HepG2 (cell line): ENCODE measurements at regions not wholly inside any gene's neighbourhood (a gene's known extent, or its start where the extent isn't known, plus 50 kb on each side); places are given as distances from the start of the nearest gene placed in this dataset.

ENCODE experiments used
- ATAC-seq: fragments of 200-7000 bp; cut with Tn5 transposase; 3 replicates; pipeline ENCODE4 v1.9.1; 2020; ENCODE audit warnings: mild to moderate bottlenecking, moderate library complexity
- BruUV-seq: library from RNA; stranded (reverse); fragments of 400-500 nt; replicated peaks from 2 replicates; lab custom pipeline; 2021; lab: Mats Ljungman, UMichigan
- CTCF ChIA-PET: fragments of 300-600 bp; formaldehyde crosslinking; extraction: SDS; loops from one replicate; lab custom pipeline; 2021; ENCODE audit warnings: low total read pairs, inconsistent platforms, low intra/inter-chr PET ratio; lab: Yijun Ruan, JAX
- POLR2A ChIA-PET: fragments of 350-600 bp; sonication (Branson Sonifier 250); formaldehyde crosslinking; loops from one replicate; lab custom pipeline; 2020; ENCODE audit warnings: antibody characterized with exemption, inconsistent platforms; lab: Yijun Ruan, JAX
- DNase-seq: peaks from one replicate; pipeline ENCODE4 v3.0.0-alpha.2; 2015; ENCODE audit warnings: low spot score
- FAIRE-seq: peaks from 3 replicates; lab custom pipeline; 2011; peaks lifted over from hg19 to GRCh38; lab: Jason Lieb, UNC
- H2AFZ ChIP-seq: one replicate; pipeline ENCODE4 v1.6.1; 2011; ENCODE audit warnings: low read length, inconsistent platforms
- H3K27ac ChIP-seq: fragments of 300-600 bp; 3 replicates; pipeline ENCODE4 v1.8.0; 2011; ENCODE audit warnings: mixed run types, mild to moderate bottlenecking, mixed read lengths, low read length, inconsistent platforms; ENCODE audit not compliant: insufficient read depth; ENCODE audit errors: extremely low read length
- H3K27me3 ChIP-seq, 2 experiments: fragments of 200-600 bp in 1 of 2; 2 replicates in 1 of 2; 3 replicates in 1 of 2; pipeline versions ENCODE4 v1.6.0 to v1.8.0; 2011; ENCODE audit warnings: low read length in 2 of 2, mild to moderate bottlenecking in 2 of 2, moderate library complexity in 2 of 2, inconsistent platforms in 1 of 2; ENCODE audit not compliant: insufficient read depth in 2 of 2, control insufficient read depth in 1 of 2
- H3K36me3 ChIP-seq, 2 experiments: fragments of 200-600 bp in 1 of 2; replicated peaks in 1 of 2; 2 replicates in 1 of 2; 3 replicates in 1 of 2; pipeline versions ENCODE4 v1.5.1 to v1.8.0; 2011; ENCODE audit warnings: low read length in 2 of 2, inconsistent platforms in 1 of 2; ENCODE audit not compliant: insufficient read depth in 2 of 2, control insufficient read depth in 1 of 2
- H3K4me1 ChIP-seq: 2 replicates; pipeline ENCODE4 v1.5.1; 2012; ENCODE audit warnings: low read length, inconsistent platforms; ENCODE audit not compliant: insufficient read depth
- H3K4me2 ChIP-seq: 2 replicates; pipeline ENCODE4 v1.6.0; 2011; ENCODE audit warnings: low read depth, low read length, inconsistent platforms
- H3K4me3 ChIP-seq, 3 experiments: fragments of 200-600 bp in 1 of 3; sonication (generic), shearing (Covaris generic) in 1 of 3; replicated peaks in 1 of 3; 2 replicates each; pipeline ENCODE4 v1.5.1; 2011 to 2016; ENCODE audit warnings: low read length in 3 of 3, inconsistent platforms in 2 of 3, low read depth in 2 of 3, mild to moderate bottlenecking in 2 of 3, control low read depth in 1 of 3, mixed read lengths in 1 of 3; ENCODE audit not compliant: insufficient read depth in 1 of 3
- H3K79me2 ChIP-seq: one replicate; pipeline ENCODE4 v1.6.1; 2011; ENCODE audit warnings: low read length, inconsistent platforms; ENCODE audit not compliant: insufficient read depth
- H3K9ac ChIP-seq: 2 replicates; pipeline ENCODE4 v1.6.0; 2011; ENCODE audit warnings: mild to moderate bottlenecking, low read depth, low read length, inconsistent platforms; ENCODE audit not compliant: insufficient read depth
- H3K9me3 ChIP-seq: 2 replicates; pipeline ENCODE4 v1.5.1; 2012; ENCODE audit warnings: mild to moderate bottlenecking, low read length
- H4K20me1 ChIP-seq: 2 replicates; pipeline ENCODE4 v1.6.0; 2011; ENCODE audit warnings: inconsistent platforms, mild to moderate bottlenecking, low read length, moderate library complexity; ENCODE audit not compliant: insufficient read depth
- KAT8 ChIP-seq: IDR thresholded peaks from 2 replicates; pipeline ENCODE4 v1.6.1; 2016; ENCODE audit warnings: missing genetic modification reagents, missing compliant biosample characterization
- KDM5A ChIP-seq: fragments of 200-600 bp; sonication (generic); IDR thresholded peaks from 2 replicates; pipeline ENCODE4 v1.7.0; 2018; ENCODE audit warnings: antibody characterized with exemption, mild to moderate bottlenecking, low read length, borderline replicate concordance
- NFE2 ChIP-seq: sonication (generic); formaldehyde crosslinking; IDR thresholded peaks from 2 replicates; pipeline ENCODE4 v1.4.0; 2020; ENCODE audit warnings: missing genetic modification reagents
- PHF8 ChIP-seq: sonication (generic); formaldehyde crosslinking; IDR thresholded peaks from 2 replicates; pipeline ENCODE4 v1.5.0; 2020; ENCODE audit warnings: missing genetic modification reagents
- REL ChIP-seq: sonication (generic); formaldehyde crosslinking; conservative IDR thresholded peaks from 2 replicates; pipeline ENCODE4 v1.8.0; 2022; ENCODE audit warnings: mild to moderate bottlenecking, missing genetic modification reagents, moderate library complexity
- SNAI1 ChIP-seq: sonication (generic); formaldehyde crosslinking; IDR thresholded peaks from 2 replicates; pipeline ENCODE4 v1.5.0; 2020; ENCODE audit warnings: mild to moderate bottlenecking, missing genetic modification reagents, borderline replicate concordance
- ZMYM2 ChIP-seq: sonication (generic); formaldehyde crosslinking; IDR thresholded peaks from 2 replicates; pipeline ENCODE4 v1.8.0; 2022; ENCODE audit warnings: mild to moderate bottlenecking, missing genetic modification reagents
- ZNF234 ChIP-seq: sonication (generic); formaldehyde crosslinking; conservative IDR thresholded peaks from 2 replicates; pipeline ENCODE4 v1.5.1; 2020; ENCODE audit warnings: mild to moderate bottlenecking, missing genetic modification reagents
- ZNF264 ChIP-seq: sonication (generic); formaldehyde crosslinking; IDR thresholded peaks from 2 replicates; pipeline ENCODE4 v1.4.0; 2020; ENCODE audit warnings: missing genetic modification reagents
- WGBS: methylation state at CpG from one replicate; pipeline ENCODE4 v1.1.6; 2017; ENCODE audit warnings: low lambda C conversion rate; 5-methylcytosine and 5-hydroxymethylcytosine counted together
- in situ Hi-C: cut with HindIII; loops from 2 replicates; pipeline ENCODE4 v1.10.0; 2017; ENCODE audit warnings: low pct_unique_long_range_greater_than_20kb; ENCODE audit not compliant: extremely low pct_ligation_motif_present
- intact Hi-C: fragments of 100-400 bp; cut with micrococcal nuclease; formaldehyde crosslinking; loops from one replicate; pipeline ENCODE4 v1.10.0; 2022; ENCODE audit not compliant: unreplicated experiment
- TF ChIP-seq, protein P1 (sequence below): sonication (generic); formaldehyde crosslinking; IDR thresholded peaks from 2 replicates; pipeline ENCODE4 v1.5.0; 2020; ENCODE audit warnings: missing genetic modification reagents
- TF ChIP-seq, protein P2 (sequence below): IDR thresholded peaks from 2 replicates; pipeline ENCODE4 v1.4.0; 2020; ENCODE audit warnings: mild to moderate bottlenecking, missing genetic modification reagents

DNA sequence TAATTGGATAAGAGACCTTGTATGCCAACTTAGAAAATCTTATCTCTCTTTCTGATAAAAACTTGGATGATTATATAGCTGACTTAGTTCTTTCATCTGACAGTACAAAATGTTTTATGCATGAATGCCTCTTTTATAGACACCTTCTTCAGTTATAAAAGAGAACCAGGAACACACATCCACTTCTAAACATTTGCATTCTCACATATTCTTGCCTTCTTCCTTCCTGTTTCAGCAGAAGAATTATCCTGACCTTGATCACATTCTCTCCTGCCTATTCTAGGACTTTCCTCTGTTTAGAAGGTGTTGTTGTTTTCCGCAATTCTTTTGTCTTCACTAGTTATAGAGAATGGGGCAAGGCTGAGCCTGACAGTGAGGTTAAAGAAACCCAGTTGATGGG, 80.9 kb downstream of the LARP7 start:
- H3K9me3 ChIP-seq = no peaks in the 10 kb centered on the region
- H3K79me2 ChIP-seq = no peaks in the 10 kb centered on the region
- no peaks in the 10 kb centered on the region for H4K20me1 ChIP-seq
- H3K27me3 ChIP-seq = 0 out of 5 replicates have a peak, but pooled peaks cover 0 to 5% of the 10 kb centered on the region in 2 experiments
- H3K4me3 ChIP-seq = no peak overlapping the region
- TF ChIP-seq KAT8 (CRISPR knock-in tag) (no peak), ZNF234 (CRISPR knock-in tag) (no peak), ZMYM2 (CRISPR knock-in tag) (no peak), REL (no peak), ZNF264 (CRISPR knock-in tag) (no peak), NFE2 (no peak), PHF8 (CRISPR knock-in tag) (no peak), KDM5A (no peak), SNAI1 (no peak)
- TF ChIP-seq, protein P1, sequence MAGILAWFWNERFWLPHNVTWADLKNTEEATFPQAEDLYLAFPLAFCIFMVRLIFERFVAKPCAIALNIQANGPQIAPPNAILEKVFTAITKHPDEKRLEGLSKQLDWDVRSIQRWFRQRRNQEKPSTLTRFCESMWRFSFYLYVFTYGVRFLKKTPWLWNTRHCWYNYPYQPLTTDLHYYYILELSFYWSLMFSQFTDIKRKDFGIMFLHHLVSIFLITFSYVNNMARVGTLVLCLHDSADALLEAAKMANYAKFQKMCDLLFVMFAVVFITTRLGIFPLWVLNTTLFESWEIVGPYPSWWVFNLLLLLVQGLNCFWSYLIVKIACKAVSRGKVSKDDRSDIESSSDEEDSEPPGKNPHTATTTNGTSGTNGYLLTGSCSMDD (CRISPR knock-in tag) = no peak
- TF ChIP-seq, protein P2, sequence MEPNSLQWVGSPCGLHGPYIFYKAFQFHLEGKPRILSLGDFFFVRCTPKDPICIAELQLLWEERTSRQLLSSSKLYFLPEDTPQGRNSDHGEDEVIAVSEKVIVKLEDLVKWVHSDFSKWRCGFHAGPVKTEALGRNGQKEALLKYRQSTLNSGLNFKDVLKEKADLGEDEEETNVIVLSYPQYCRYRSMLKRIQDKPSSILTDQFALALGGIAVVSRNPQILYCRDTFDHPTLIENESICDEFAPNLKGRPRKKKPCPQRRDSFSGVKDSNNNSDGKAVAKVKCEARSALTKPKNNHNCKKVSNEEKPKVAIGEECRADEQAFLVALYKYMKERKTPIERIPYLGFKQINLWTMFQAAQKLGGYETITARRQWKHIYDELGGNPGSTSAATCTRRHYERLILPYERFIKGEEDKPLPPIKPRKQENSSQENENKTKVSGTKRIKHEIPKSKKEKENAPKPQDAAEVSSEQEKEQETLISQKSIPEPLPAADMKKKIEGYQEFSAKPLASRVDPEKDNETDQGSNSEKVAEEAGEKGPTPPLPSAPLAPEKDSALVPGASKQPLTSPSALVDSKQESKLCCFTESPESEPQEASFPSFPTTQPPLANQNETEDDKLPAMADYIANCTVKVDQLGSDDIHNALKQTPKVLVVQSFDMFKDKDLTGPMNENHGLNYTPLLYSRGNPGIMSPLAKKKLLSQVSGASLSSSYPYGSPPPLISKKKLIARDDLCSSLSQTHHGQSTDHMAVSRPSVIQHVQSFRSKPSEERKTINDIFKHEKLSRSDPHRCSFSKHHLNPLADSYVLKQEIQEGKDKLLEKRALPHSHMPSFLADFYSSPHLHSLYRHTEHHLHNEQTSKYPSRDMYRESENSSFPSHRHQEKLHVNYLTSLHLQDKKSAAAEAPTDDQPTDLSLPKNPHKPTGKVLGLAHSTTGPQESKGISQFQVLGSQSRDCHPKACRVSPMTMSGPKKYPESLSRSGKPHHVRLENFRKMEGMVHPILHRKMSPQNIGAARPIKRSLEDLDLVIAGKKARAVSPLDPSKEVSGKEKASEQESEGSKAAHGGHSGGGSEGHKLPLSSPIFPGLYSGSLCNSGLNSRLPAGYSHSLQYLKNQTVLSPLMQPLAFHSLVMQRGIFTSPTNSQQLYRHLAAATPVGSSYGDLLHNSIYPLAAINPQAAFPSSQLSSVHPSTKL (CRISPR knock-in tag) = no peak
- ChIA-PET CTCF (no interaction called here), POLR2A (no interaction called here)
- DNase-seq (no peak), ATAC-seq (no peak), FAIRE-seq (no peak)
- no peaks in the 10 kb centered on the region for H3K4me1 ChIP-seq
- BruUV-seq = no TSS peak
- intact Hi-C loops = no loop called here
- WGBS = 65% methylated on average over 1 of the region's 1 CpG
- in situ Hi-C loops = no loop called here
- no peaks in the 10 kb centered on the region for H3K36me3 ChIP-seq
- no peak overlapping the region for H3K27ac ChIP-seq
- no peak overlapping the region for H3K9ac ChIP-seq
- H2AFZ ChIP-seq = no peak overlapping the region
- no peak overlapping the region for H3K4me2 ChIP-seq
